Gastrocnemius medialis (tissue), 4 donors: ENCODE measurements at regions not wholly inside any gene's neighbourhood (a gene's known extent, or its start where the extent isn't known, plus 50 kb on each side); places are given as distances from the start of the nearest gene placed in this dataset.

Source experiments
- POLR2A ChIP-seq, 2 donors: fragments of 450-650 bp; IDR thresholded peaks; one replicate each; pipeline ENCODE4 v1.6.1; 2017; ENCODE audit warnings: antibody characterized with exemption in 2 of 2, mild to moderate bottlenecking in 2 of 2, moderate library complexity in 2 of 2
- TF ChIP-seq, protein P1 (sequence below), 5 experiments: fragments of 450-650 bp in 3 of 5; fragments of 200-600 bp in 2 of 5; sonication (generic) in 2 of 5; IDR thresholded peaks in 4 of 5; conservative IDR thresholded peaks in 1 of 5; 1 replicate in 4 of 5; 2 replicates in 1 of 5; pipeline ENCODE4 v1.5.1; 2016 to 2019; ENCODE audit warnings: antibody characterized with exemption in 5 of 5, mild to moderate bottlenecking in 3 of 5, moderate library complexity in 3 of 5

DNA sequence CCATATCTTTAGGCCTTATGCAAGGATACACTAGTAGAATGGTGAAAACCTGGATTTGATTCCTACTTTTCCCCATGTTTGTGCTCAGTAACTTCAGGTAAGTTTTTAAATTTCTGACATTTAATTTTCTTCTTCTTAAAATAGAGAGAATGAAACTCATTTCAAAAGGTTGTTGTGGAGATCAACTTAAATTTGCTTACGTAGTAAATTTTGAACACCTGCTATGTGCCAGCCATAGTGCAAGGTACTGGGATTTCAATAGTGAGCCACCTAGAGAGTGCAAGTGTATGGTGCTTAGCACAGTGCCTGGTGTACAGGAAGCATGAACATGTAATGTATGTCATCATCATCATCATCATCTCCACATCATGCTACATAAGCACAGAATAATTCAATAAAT, 73.6 kb upstream of the SMIM36 start:
- TF ChIP-seq POLR2A (IDR thresholded peaks at IDR 0.05): no peak
- TF ChIP-seq, protein P1, sequence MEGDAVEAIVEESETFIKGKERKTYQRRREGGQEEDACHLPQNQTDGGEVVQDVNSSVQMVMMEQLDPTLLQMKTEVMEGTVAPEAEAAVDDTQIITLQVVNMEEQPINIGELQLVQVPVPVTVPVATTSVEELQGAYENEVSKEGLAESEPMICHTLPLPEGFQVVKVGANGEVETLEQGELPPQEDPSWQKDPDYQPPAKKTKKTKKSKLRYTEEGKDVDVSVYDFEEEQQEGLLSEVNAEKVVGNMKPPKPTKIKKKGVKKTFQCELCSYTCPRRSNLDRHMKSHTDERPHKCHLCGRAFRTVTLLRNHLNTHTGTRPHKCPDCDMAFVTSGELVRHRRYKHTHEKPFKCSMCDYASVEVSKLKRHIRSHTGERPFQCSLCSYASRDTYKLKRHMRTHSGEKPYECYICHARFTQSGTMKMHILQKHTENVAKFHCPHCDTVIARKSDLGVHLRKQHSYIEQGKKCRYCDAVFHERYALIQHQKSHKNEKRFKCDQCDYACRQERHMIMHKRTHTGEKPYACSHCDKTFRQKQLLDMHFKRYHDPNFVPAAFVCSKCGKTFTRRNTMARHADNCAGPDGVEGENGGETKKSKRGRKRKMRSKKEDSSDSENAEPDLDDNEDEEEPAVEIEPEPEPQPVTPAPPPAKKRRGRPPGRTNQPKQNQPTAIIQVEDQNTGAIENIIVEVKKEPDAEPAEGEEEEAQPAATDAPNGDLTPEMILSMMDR (IDR thresholded peaks at IDR 0.05 in 4 of 5, conservative IDR thresholded peaks at IDR 0.05 in 1 of 5): no peak
